ENCODE measurements at regions not wholly inside any gene's neighbourhood (a gene's known extent, or its start where the extent isn't known, plus 50 kb on each side); places are given as distances from the start of the nearest gene placed in this dataset.

DNA sequence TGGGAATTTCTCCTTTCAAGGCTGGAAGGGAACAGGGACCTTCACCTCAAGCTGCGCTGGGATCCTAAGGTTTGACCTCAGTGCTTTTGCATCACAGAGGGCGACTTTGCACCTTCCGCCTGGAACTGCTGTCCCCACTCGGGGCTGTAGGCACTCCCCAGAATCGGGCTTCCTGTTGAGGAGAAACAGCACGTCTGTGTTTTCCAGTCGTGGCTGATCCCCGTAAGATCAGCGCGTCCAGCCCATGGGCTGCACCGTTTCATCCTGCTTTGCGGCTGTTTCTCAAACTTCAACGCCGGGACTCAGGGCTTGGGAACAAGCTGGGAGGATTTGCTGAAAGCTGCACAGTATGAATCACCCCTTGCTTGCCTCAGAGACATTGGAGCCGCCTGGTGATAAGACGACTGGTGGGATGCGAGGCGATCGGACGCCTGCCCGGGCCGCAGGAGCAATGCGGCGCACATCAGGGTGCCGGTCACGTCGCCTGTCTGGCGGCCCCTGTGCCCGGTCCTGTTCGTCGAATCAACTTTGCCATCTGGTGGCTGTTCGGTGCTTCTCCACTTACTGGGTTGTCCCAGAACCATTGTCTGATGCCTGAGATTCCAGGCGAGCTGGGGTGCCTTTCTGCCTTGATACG, 53.6 kb upstream of the FRMD1 start:
- Histone ChIP-seq H3K4me1 (peaks cover 37% of the 10 kb centered on the region), H3K27me3 (replicated peaks; ENCODE audit: control insufficient read depth, insufficient read depth, low read length) (no peaks in the 10 kb centered on the region), H3K36me3 (ENCODE audit: control insufficient read depth, insufficient read depth, low read length) (no peaks in the 10 kb centered on the region), H3K9me3 (no peaks in the 10 kb centered on the region), H3K4me3 (ENCODE audit: low read depth, low read length) (no peak overlapping the region)
- ChIA-PET CTCF (interaction anchor here (0.8 to 3.2 kb wide), 3 partner anchors 70 to 88 kb away, joined by 3 to 20 read pairs (median 3); no protein-coding TSS in a partner anchor), POLR2A (no interaction called here)
- H3K4me1 Mint-ChIP-seq (ENCODE audit: low read depth, unreplicated experiment) = peaks cover 27% of the 10 kb centered on the region
- TF ChIP-seq CTCF (IDR thresholded peaks at IDR 0.05; ENCODE audit: insufficient read depth in 1 of 2, low read depth in 1 of 2, low read length in 1 of 2, severe bottlenecking in 1 of 2, unreplicated experiment in 1 of 2) = peak in 1 of 2 experiments; percentile 32
- H3K4me3 Mint-ChIP-seq (ENCODE audit: unreplicated experiment) = no peak overlapping the region
- no TSS peak for BruUV-seq (replicated peaks)
- H3K27me3 Mint-ChIP-seq (ENCODE audit: insufficient read depth, unreplicated experiment) = no peaks in the 10 kb centered on the region
- no peaks in the 10 kb centered on the region for H3K36me3 Mint-ChIP-seq (ENCODE audit: insufficient read depth, unreplicated experiment)
- intact Hi-C loops (cut with micrococcal nuclease; ENCODE audit: unreplicated experiment) = loop anchor here (1.0 to 5.0 kb wide), 2 partner anchors 72 to 225 kb away; no protein-coding TSS in a partner anchor
- no peaks in the 10 kb centered on the region for H3K9me3 Mint-ChIP-seq (ENCODE audit: unreplicated experiment)
- H3K27ac Mint-ChIP-seq (ENCODE audit: unreplicated experiment) = no peak overlapping the region
- peak in 1 of 2 experiments; percentile 32 for DNase-seq

- CTCF ChIA-PET = interaction anchor here (3.2 kb wide), 1 partner anchor 71 kb away, joined by 20 read pairs; no protein-coding TSS in a partner anchor
- TF ChIP-seq CTCF (IDR thresholded peaks at IDR 0.05; ENCODE audit: insufficient read depth in 1 of 2, low read depth in 1 of 2, low read length in 1 of 2, severe bottlenecking in 1 of 2, unreplicated experiment in 1 of 2) = no peak
- no peak overlapping the region for H3K4me3 Mint-ChIP-seq (ENCODE audit: unreplicated experiment)
- no peaks in the 10 kb centered on the region for H3K9me3 Mint-ChIP-seq (ENCODE audit: unreplicated experiment)
- peaks cover 37% of the 10 kb centered on the region for H3K4me1 ChIP-seq
- DNase-seq = no peak
- H3K36me3 Mint-ChIP-seq (ENCODE audit: insufficient read depth, unreplicated experiment) = no peaks in the 10 kb centered on the region
- BruUV-seq (replicated peaks) = no TSS peak
- no peaks in the 10 kb centered on the region for H3K9me3 ChIP-seq
- H3K4me3 ChIP-seq (ENCODE audit: low read depth, low read length) = no peak overlapping the region
- no peaks in the 10 kb centered on the region for H3K27me3 Mint-ChIP-seq (ENCODE audit: insufficient read depth, unreplicated experiment)
- H3K4me1 Mint-ChIP-seq (ENCODE audit: low read depth, unreplicated experiment) = peaks cover 26% of the 10 kb centered on the region
- no peaks in the 10 kb centered on the region for H3K36me3 ChIP-seq (ENCODE audit: control insufficient read depth, insufficient read depth, low read length)
- POLR2A ChIA-PET = no interaction called here
- peak overlapping the region; percentile 23 for H3K27ac Mint-ChIP-seq (ENCODE audit: unreplicated experiment)
- intact Hi-C loops (cut with micrococcal nuclease; ENCODE audit: unreplicated experiment) = loop anchor here (2.0 to 5.0 kb wide), 2 partner anchors 43 to 224 kb away; no protein-coding TSS in a partner anchor
- H3K27me3 ChIP-seq (replicated peaks; ENCODE audit: control insufficient read depth, insufficient read depth, low read length) = no peaks in the 10 kb centered on the region
These were observed 52.7 kb upstream of the FRMD1 start for GRCh38 chr6:168131464-168132415.

GRCh38 chr6:168130697-168131371, 51.8 kb upstream of the FRMD1 start:
- Mint-ChIP-seq H3K36me3 (ENCODE audit: insufficient read depth, unreplicated experiment) (no peaks in the 10 kb centered on the region), H3K27me3 (ENCODE audit: insufficient read depth, unreplicated experiment) (no peaks in the 10 kb centered on the region), H3K27ac (ENCODE audit: unreplicated experiment) (peak overlapping the region; percentile 75), H3K9me3 (ENCODE audit: unreplicated experiment) (no peaks in the 10 kb centered on the region), H3K4me1 (ENCODE audit: low read depth, unreplicated experiment) (peaks cover 18% of the 10 kb centered on the region), H3K4me3 (ENCODE audit: unreplicated experiment) (no peak overlapping the region)
- Histone ChIP-seq H3K4me3 (ENCODE audit: low read depth, low read length) (no peak overlapping the region), H3K9me3 (no peaks in the 10 kb centered on the region), H3K27me3 (replicated peaks; ENCODE audit: control insufficient read depth, insufficient read depth, low read length) (no peaks in the 10 kb centered on the region), H3K4me1 (peaks cover 37% of the 10 kb centered on the region), H3K36me3 (ENCODE audit: control insufficient read depth, insufficient read depth, low read length) (no peaks in the 10 kb centered on the region)
- no TSS peak for BruUV-seq (replicated peaks)
- peak; percentile 68 to 76 for DNase-seq
- no peak for TF ChIP-seq CTCF (IDR thresholded peaks at IDR 0.05; ENCODE audit: insufficient read depth in 1 of 2, low read depth in 1 of 2, low read length in 1 of 2, severe bottlenecking in 1 of 2, unreplicated experiment in 1 of 2)
- ChIA-PET CTCF (interaction anchor here (0.6 to 3.2 kb wide), 2 partner anchors 9 to 70 kb away, joined by 12 to 20 read pairs; no protein-coding TSS in a partner anchor), POLR2A (no interaction called here)
- intact Hi-C loops (cut with micrococcal nuclease; ENCODE audit: unreplicated experiment) = loop anchor here (2.0 to 5.0 kb wide), 2 partner anchors 42 to 224 kb away; no protein-coding TSS in a partner anchor

Data from Caco-2 (cell line).